Osteocyte (in vitro differentiated cells): ENCODE measurements at regions not wholly inside any gene's neighbourhood (a gene's known extent, or its start where the extent isn't known, plus 50 kb on each side); places are given as distances from the start of the nearest gene placed in this dataset.
"Not testable (repeated sequence)": the region's sequence is repeated elsewhere in the genome, so short reads cannot be mapped to it uniquely, and the experiment has no call there.

Experiments
- DNase-seq: peaks from one replicate; pipeline ENCODE4 v3.0.0; 2021; ENCODE audit warnings: mixed read lengths; ENCODE audit not compliant: unreplicated experiment; ENCODE audit errors: extremely low spot score
- H3K27ac Mint-ChIP-seq: one replicate; pipeline ENCODE4 v1.8.0; 2021; ENCODE audit warnings: mild to moderate bottlenecking, mixed read lengths; ENCODE audit not compliant: unreplicated experiment
- H3K27me3 Mint-ChIP-seq: one replicate; pipeline ENCODE4 v1.8.0; 2021; ENCODE audit warnings: mixed read lengths; ENCODE audit not compliant: unreplicated experiment
- H3K36me3 Mint-ChIP-seq: one replicate; pipeline ENCODE4 v1.8.0; 2021; ENCODE audit warnings: mixed read lengths; ENCODE audit not compliant: unreplicated experiment
- H3K4me1 Mint-ChIP-seq: one replicate; pipeline ENCODE4 v1.8.0; 2021; ENCODE audit warnings: mixed read lengths; ENCODE audit not compliant: unreplicated experiment
- H3K4me3 Mint-ChIP-seq: one replicate; pipeline ENCODE4 v1.8.0; 2021; ENCODE audit warnings: mild to moderate bottlenecking, moderate library complexity, mixed read lengths; ENCODE audit not compliant: unreplicated experiment
- H3K9me3 Mint-ChIP-seq: one replicate; pipeline ENCODE4 v1.8.0; 2021; ENCODE audit warnings: mixed read lengths; ENCODE audit not compliant: unreplicated experiment
- CTCF ChIP-seq: fragments of 200-600 bp; sonication (generic); IDR thresholded peaks from 2 replicates; pipeline ENCODE4 v1.5.0; 2021; ENCODE audit warnings: antibody characterized with exemption, mild to moderate bottlenecking, moderate library complexity

DNA sequence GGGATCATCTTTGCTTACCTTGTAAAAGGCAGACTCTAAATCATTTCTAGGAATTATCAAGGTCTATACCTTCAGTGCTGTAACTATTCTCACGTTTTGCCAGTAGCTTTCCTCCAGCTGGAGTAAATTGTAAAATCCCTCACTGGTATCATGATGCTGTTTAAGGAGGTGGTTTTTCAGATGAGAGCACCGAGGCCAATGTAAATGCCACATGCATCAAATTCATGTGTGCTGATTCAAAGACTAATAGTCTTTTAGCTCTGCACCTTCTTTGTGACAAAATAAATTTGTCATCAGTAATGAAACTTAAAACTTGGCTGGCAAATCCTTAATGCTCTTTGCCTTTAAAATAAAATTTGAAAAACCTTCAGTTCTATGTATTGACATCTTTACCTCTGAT, 503.8 kb downstream of the SETD4 start:
- no peak for TF ChIP-seq CTCF
- H3K4me3 Mint-ChIP-seq, result no peak overlapping the region
- H3K9me3 Mint-ChIP-seq, result no peaks in the 10 kb centered on the region

GRCh38 chr21:35552483-35552882, 503.4 kb upstream of the RUNX1 start:
- H3K4me3 Mint-ChIP-seq, H3K36me3 Mint-ChIP-seq, H3K4me1 Mint-ChIP-seq, H3K27ac Mint-ChIP-seq, DNase-seq, H3K27me3 Mint-ChIP-seq, H3K9me3 Mint-ChIP-seq: not testable (repeated sequence)

More for the DNA sequence above, 503.8 kb downstream of the SETD4 start:
- H3K4me1 Mint-ChIP-seq, result peaks cover 24% of the 10 kb centered on the region
- DNase-seq, result no peak
- no peaks in the 10 kb centered on the region for H3K36me3 Mint-ChIP-seq
- no peaks in the 10 kb centered on the region for H3K27me3 Mint-ChIP-seq
- no peak overlapping the region for H3K27ac Mint-ChIP-seq

- Mint-ChIP-seq H3K27me3 (no peaks in the 10 kb centered on the region), H3K4me1 (peaks cover 2% of the 10 kb centered on the region), H3K4me3 (no peak overlapping the region), H3K27ac (no peak overlapping the region), H3K9me3 (no peaks in the 10 kb centered on the region), H3K36me3 (no peaks in the 10 kb centered on the region)
- no peak for TF ChIP-seq CTCF
- DNase-seq, result no peak
Observed at GRCh38 chr21:35548904-35549615, 500.0 kb upstream of the RUNX1 start.

DNA sequence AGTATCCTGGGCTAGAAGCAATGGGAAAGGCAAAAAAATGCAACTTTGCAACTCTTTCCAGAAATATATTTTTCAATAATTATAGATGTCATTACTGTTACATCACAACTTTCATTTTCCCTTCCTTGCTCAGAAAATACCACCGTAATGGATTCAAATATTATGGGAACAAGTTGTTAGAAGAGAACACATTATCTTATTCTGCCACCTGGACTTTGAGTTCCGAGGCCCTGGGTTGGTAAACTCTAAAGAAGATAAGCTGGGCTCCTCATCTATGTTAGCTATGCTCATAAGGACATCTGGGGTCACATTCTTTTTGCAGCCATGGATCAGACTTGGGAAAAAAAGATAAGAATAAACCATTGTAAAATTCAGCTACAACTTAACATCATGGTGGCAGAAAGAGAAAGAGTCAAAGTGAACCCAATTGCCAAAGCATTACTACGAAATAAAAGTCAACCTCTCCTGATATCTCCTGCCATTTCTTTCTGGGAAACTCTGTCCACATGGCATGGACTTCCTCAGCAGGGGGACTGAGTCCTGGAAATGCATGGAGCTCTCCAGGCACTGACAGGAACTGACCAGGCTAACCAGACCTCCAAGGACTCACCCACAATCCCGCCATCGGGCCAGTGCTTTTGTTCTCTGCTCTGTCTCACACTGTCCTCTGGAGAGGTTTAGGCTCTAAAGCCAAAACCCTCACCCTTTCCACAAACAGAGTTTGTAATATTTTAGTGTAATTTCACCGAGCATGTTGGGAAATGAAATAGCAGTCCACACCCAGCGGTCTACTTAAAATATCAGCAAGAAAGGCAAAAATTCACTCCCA, 499.1 kb upstream of the RUNX1 start:
- Mint-ChIP-seq H3K9me3 (no peaks in the 10 kb centered on the region), H3K36me3 (no peaks in the 10 kb centered on the region), H3K4me1 (no peaks in the 10 kb centered on the region), H3K27me3 (no peaks in the 10 kb centered on the region), H3K4me3 (no peak overlapping the region), H3K27ac (no peak overlapping the region)
- TF ChIP-seq CTCF, result no peak
- DNase-seq, result no peak

- no peak for TF ChIP-seq CTCF
- Mint-ChIP-seq H3K9me3 (no peaks in the 10 kb centered on the region), H3K27me3 (no peaks in the 10 kb centered on the region), H3K27ac (no peak overlapping the region), H3K4me3 (no peak overlapping the region), H3K36me3 (no peaks in the 10 kb centered on the region), H3K4me1 (no peaks in the 10 kb centered on the region)
- DNase-seq, result no peak
Observed at GRCh38 chr21:35543746-35544145, 494.6 kb upstream of the RUNX1 start.
